Lower leg skin (tissue), 3 donors: ENCODE measurements at regions not wholly inside any gene's neighbourhood (a gene's known extent, or its start where the extent isn't known, plus 50 kb on each side); places are given as distances from the start of the nearest gene placed in this dataset.

ENCODE experiments used
- CTCF ChIP-seq, 3 donors: fragments of 450-650 bp; IDR thresholded peaks; one replicate each; pipeline ENCODE4 v1.5.1; 2016; ENCODE audit warnings: antibody characterized with exemption in 3 of 3, mild to moderate bottlenecking in 3 of 3, moderate library complexity in 2 of 3
- POLR2A ChIP-seq, 2 donors: fragments of 450-650 bp; IDR thresholded peaks; one replicate each; pipeline ENCODE4 v1.6.1; 2016 to 2017; ENCODE audit warnings: antibody characterized with exemption in 2 of 2, mild to moderate bottlenecking in 1 of 2, moderate library complexity in 1 of 2

- no peak for TF ChIP-seq CTCF (IDR thresholded peaks at IDR 0.05)
- no peak for TF ChIP-seq POLR2A (IDR thresholded peaks at IDR 0.05)
These were observed 228.2 kb downstream of the SYK start for GRCh38 chr9:91029650-91030361.
